ENCODE measurements at regions not wholly inside any gene's neighbourhood (a gene's known extent, or its start where the extent isn't known, plus 50 kb on each side); places are given as distances from the start of the nearest gene placed in this dataset.

GRCh38 chr4:179755322-179755721 lies 2313.1 kb upstream of the AGA start:
- DNase-seq: no peak

GRCh38 chr4:179757641-179758040 lies 2315.4 kb upstream of the AGA start:
- DNase-seq: no peak

GRCh38 chr4:179762840-179763239 lies 2320.6 kb upstream of the AGA start:
- no peak for DNase-seq

GRCh38 chr4:179766938-179767337 lies 2324.7 kb upstream of the AGA start:
- no peak for DNase-seq

GRCh38 chr4:179768996-179769395 lies 2326.8 kb upstream of the AGA start:
- no peak for DNase-seq

GRCh38 chr4:179797738-179798137 lies 2355.5 kb upstream of the AGA start:
- DNase-seq: no peak

- DNase-seq: no peak
These were observed 2361.6 kb upstream of the AGA start for GRCh38 chr4:179803857-179804256.

- DNase-seq: no peak
These were observed 2362.2 kb upstream of the AGA start for GRCh38 chr4:179804440-179804839.

GRCh38 chr4:179817317-179817716 lies 2375.1 kb upstream of the AGA start:
- no peak for DNase-seq

GRCh38 chr4:179823342-179823741 lies 2381.1 kb upstream of the AGA start:
- DNase-seq: no peak

GRCh38 chr4:179831274-179831673 lies 2389.0 kb upstream of the AGA start:
- DNase-seq: no peak

GRCh38 chr4:179836179-179837075 lies 2394.2 kb upstream of the AGA start:
- no peak for DNase-seq

- no peak for DNase-seq
These were observed 2399.8 kb upstream of the TENM3 start for GRCh38 chr4:179843370-179843769.

- DNase-seq: no peak
These were observed 2387.7 kb upstream of the TENM3 start for GRCh38 chr4:179855469-179855868.

- DNase-seq: no peak
These were observed 2385.0 kb upstream of the TENM3 start for GRCh38 chr4:179858221-179858620.

GRCh38 chr4:179867300-179867878 lies 2375.8 kb upstream of the TENM3 start:
- no peak for DNase-seq

GRCh38 chr4:179871726-179872125 lies 2371.5 kb upstream of the TENM3 start:
- no peak for DNase-seq

- DNase-seq: no peak
These were observed 2370.4 kb upstream of the TENM3 start for GRCh38 chr4:179872755-179873154.

- DNase-seq: no peak
These were observed 2362.4 kb upstream of the TENM3 start for GRCh38 chr4:179880756-179881155.

GRCh38 chr4:179894066-179894778 lies 2349.0 kb upstream of the TENM3 start:
- no peak for DNase-seq

- no peak for DNase-seq
These were observed 2323.6 kb upstream of the TENM3 start for GRCh38 chr4:179919587-179919986.

GRCh38 chr4:179927473-179927872 lies 2315.7 kb upstream of the TENM3 start:
- no peak for DNase-seq

GRCh38 chr4:179941911-179942310 lies 2301.3 kb upstream of the TENM3 start:
- DNase-seq: no peak

- no peak for DNase-seq
These were observed 2266.4 kb upstream of the TENM3 start for GRCh38 chr4:179976777-179977176.

Measured in NCI-H226 (cell line).